ENCODE measurements at regions not wholly inside any gene's neighbourhood (a gene's known extent, or its start where the extent isn't known, plus 50 kb on each side); places are given as distances from the start of the nearest gene placed in this dataset.

GRCh38 chr11:11135820-11136476 is 217.1 kb downstream of the CSNK2A3 start:
- no peak for DNase-seq

DNA sequence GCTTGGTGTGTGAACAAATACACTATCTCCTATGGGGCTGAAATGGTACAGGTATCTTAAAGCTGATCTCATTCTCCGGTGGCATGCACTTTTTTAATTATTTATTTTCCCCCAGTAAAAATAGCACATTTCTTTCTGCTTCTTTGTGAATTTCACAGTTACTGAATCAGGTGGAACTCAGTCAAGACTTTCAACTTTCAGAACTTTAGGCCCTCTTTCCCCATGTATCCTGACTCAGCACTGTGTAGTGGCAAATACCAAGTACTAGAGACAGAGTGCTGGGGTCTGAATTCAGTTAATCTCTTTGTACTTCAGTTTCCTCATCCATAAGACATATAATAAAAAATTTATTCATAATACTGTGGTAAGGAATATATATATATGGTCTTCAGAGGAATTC is 223.9 kb downstream of the CSNK2A3 start:
- DNase-seq: no peak

GRCh38 chr11:11125618-11126017 is 227.4 kb downstream of the CSNK2A3 start:
- DNase-seq: no peak

DNA sequence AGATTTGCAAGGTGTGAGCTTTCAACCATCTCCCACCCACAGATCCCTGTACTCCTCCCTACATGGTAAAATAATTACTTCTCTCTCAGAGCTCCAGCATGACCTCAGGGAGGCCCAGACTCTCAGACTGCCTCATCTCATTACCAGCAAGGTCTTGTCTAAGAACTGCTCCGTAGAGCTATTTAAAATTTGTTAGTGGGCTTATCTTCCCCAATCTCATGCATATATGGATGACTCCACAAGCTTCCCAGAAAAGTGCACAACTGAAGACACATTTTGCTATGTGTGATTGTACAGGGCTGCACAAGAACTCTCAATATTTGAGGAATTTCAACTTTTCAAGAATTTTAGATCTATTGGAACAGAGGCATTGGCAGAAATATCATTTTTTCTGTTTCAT is 230.3 kb downstream of the CSNK2A3 start:
- DNase-seq: no peak

GRCh38 chr11:11119917-11120316 is 233.1 kb downstream of the CSNK2A3 start:
- DNase-seq: no peak

DNA sequence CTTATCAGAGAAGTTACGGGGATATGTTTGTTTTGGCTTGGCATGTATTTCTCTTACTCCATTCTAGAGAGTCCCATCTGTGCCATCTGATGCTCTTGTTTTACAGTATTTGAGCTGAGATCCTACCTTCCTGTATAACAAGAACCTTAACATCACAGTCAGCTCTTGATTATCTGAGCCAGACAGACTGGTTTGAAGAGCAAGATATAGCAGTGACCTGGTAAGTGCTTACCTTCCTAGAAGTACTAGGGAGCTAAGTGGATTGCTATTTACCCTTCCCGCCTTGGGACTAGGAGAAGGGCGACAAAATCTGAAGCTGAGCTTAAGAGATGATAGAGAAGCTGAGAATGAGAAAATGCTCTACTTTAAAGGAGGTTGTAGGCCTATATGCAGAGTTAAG is 235.3 kb downstream of the CSNK2A3 start:
- no peak for DNase-seq

DNA sequence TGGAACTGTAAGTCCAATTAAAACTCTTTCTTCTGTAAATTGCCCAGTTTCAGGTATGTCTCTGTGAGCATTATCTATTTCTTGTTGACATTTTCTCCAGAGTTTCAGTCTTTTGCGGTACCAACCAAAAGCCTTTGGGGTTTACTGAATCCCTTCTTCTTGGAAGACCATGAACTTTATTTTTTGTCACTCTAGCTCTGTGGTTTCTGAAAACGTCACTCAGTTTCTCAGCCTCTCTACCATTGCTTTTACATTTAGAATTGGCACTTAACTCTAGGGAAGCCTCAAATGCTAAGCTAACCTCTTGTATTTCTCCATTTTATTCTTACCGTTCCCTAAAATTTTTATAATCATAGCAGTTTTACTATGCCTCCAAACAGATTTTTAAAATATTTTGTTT is 237.6 kb downstream of the CSNK2A3 start:
- DNase-seq: no peak

DNA sequence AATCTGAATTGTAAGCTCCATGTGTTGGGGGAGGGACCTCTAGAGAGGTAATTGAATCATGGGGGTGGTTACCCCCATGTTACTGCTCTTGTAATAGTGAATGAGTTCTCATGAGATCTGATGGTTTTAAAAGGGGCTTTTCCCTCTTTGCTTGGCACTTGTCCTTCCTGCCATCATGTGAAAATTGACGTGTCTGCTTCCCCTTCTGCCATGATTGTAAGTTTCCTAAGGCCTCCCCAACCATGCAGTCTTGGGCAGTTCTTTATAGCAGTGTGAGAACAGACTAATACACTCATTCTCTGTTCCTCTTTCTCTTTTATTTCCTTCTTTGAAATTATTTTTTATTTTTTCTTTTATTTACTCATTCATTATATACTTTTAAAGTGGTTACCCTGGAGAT is 239.4 kb downstream of the CSNK2A3 start:
- DNase-seq: no peak

DNA sequence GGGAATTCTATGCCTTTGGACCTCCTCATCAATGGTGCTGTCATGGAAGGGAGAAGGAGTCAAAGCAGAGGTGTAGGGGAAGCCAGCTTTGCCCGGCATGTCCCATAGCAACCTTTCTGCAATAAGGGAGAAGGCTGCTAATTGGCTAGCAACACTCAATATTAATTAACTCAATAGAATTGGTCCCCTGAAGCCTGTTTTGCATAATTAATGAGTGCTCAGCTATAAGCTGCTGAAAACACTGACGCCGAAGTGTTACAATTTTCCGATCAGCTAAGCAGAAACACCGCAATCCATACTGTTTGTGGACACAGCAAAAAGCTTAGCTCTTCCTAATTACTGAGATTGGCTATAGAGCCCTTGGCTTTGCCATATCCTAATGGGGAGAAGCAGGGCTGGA is 245.0 kb downstream of the CSNK2A3 start:
- DNase-seq: no peak

DNA sequence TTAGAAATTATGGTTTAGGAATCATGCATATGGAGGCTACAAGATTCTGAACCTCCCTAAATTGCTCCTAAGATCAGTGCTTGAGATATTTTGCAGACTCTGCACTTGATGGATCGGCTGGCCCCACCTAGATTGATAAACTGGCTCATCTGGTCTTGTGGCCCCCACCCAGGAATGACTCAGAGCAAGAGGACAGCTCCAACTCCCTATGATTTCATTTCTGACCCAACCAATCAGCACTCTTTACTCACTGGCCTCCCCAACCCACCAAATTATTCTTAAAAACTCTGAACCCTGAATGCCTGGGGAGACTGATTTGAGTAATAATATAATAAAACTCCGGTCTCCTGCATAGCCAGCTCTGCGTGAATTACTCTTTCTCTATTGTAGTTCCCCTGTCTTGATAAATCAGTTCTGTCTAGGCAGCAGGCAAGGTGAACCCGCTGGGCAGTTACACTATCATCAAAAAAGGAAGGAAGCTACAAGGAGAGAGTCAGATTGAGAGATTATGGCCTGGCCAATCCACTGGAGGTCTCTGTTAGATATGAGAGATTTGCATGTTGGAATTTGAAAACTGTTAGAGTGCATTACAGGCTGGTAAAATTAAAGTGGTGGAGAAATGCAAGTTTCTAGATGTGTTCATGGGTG is 245.8 kb downstream of the CSNK2A3 start:
- DNase-seq: no peak

DNA sequence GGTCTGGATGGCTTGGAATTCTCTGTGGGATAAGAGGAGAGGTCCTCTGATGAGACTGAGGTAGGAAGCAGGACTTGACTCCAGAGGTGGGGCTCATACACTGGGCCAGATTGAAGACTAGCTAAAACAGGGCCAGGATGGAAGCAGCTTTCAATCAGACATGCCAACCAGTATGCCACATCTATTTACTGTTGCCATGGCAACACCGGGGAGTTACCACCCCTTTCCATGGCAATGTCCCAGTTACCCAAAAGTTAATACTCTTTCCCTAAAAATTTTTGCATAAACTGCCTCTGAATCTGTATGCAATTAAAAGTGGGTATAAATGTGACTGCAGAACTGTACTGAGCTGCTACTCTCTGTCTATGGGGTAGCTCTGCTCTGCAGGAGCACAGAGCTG is 247.5 kb upstream of the ZBED5 start:
- DNase-seq: no peak

DNA sequence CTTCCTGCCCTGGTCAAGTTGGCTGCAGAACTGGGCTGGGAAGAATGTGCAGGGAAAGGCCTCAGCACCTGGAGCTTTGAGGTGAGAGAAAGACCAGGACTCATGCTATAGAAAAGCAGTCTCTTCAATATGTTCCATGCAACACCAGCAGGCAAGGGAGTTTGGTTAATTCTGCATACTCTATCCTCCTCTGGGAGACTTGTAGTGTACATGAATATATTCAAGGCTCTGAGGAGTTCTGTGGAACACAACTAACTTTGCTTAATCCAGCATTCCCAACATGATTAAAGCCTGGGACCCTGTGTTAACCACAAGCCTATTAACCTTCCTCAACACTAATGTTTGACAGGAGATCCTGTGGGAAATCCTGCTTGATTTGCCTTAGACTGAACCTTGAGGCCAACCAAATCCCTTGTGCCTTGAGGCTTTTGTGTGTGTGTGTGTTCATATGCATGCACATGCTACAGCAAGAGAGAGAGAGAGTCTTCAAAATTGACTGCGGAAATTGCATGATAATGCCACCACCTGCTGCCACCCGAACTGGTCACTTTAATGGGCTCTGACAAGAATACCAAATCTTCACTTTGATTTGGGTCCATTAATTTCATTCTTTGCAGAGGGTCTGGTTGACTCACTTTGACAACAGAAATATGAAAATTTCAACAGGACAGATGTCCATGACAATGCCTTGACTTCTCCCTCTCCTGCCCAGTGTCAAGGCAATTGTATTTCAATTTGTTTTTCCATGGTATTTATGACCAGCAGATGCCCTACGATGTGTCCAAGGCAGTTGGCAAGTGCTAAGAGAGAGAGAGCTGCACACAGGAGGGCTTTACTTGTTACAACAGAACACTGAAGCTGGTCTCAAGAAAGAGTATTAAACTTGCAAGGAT is 238.2 kb upstream of the ZBED5 start:
- no peak for DNase-seq

GRCh38 chr11:11090495-11090894 is 232.6 kb upstream of the ZBED5 start:
- no peak for DNase-seq

DNA sequence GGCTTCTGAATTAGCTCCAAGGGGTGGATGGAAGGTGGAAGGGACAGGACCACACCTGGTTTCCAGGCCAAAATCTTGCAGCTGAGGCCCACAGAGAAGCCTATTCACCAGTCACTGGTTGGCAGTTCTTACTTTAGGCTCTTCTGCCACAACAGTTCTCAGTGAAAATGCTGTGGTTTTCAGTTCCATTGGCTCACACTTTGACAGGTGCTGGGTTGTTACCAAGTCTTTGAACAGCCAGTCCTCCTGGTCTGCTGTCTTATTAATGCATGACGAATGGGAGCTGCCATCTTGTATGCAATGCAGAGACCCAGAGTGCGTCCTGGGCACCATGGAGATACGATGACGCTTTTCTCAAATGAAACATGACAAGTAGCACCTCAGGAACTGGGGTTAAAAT is 232.0 kb upstream of the ZBED5 start:
- DNase-seq: no peak

- no peak for DNase-seq
Observed at GRCh38 chr11:11086979-11087378, 229.1 kb upstream of the ZBED5 start.

DNA sequence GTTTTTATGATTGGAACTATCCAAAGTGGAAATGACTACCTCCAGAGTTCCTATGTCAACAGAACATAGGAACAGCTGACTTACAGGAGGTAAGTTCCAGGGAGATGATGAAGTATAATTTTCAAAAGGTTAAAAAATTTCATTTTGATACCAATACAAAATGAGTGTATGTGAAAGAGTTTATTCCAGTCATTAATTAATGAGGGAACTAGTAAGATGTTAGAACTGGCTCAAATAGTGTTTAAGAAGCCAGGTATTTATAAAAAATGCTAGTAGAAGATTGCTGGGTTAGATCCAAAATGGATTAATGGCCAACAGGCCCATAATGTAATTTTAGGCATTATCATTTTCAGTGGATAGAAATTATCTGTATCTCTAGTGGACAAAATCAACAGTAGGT is 227.7 kb upstream of the ZBED5 start:
- DNase-seq: no peak

- DNase-seq: no peak
Observed at GRCh38 chr11:11084337-11084736, 226.5 kb upstream of the ZBED5 start.

DNA sequence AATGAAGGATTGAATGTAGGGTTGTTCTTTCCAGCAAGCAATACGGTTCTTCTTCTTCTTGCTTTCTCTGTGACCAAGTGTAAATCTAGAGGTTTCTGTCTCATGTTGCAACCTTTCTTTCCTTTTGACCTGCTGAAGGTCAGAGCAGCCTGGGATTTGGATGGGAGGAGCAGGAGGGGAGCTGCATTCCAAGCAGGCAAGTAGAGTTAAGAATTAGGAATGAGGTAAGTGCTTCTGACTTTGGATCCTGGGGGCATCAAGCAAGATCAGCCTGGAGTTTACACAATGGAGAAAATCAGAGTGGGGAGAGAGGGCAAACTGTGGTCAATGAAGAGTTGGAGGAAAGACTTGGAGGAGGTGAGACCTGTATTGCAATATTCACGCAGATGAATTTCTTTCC is 225.6 kb upstream of the ZBED5 start:
- no peak for DNase-seq

DNA sequence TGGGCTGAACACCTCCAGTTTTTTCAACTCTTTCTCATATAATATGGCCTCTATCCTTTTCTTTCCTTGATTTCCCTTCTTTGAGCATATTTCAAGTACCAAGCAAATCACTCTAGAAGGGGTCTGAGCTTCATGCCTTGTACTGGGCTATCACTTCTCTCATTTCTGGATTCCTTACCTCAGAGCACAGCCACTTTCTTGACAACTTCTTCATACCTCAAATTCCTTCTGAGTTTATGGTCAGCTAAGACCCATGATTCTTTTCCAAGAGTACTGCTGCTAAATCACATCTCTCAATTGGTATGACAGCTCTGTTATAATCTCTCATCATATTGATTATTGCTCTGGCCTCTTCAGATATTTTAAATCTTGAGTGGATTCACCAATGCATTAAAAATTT is 224.8 kb upstream of the ZBED5 start:
- no peak for DNase-seq

GRCh38 chr11:11081776-11082175 is 223.9 kb upstream of the ZBED5 start:
- no peak for DNase-seq

GRCh38 chr11:11081288-11081687 is 223.4 kb upstream of the ZBED5 start:
- DNase-seq: no peak

GRCh38 chr11:11078344-11079086 is 220.7 kb upstream of the ZBED5 start:
- DNase-seq: no peak

- DNase-seq: no peak
Observed at GRCh38 chr11:11077898-11078297, 220.0 kb upstream of the ZBED5 start.
